Stimulated activated naive CD8-positive, alpha-beta T cell treated with anti-CD3 and anti-CD28 coated beads, Interleukin-15, Interleukin-2, amounts not matched to agents 100 U/mL and 50 U/mL, for 24 hours (primary cell): ENCODE measurements at regions not wholly inside any gene's neighbourhood (a gene's known extent, or its start where the extent isn't known, plus 50 kb on each side); places are given as distances from the start of the nearest gene placed in this dataset.

Experiments used
- ATAC-seq: fragments of 150-1000 bp; cut with Tn5 transposase; one replicate; pipeline ENCODE4 v1.10.0; 2021
- DNase-seq: peaks from one replicate; pipeline ENCODE4 v3.0.0; 2021

GRCh38 chr3:18044191-18044590 lies 301.8 kb upstream of the TBC1D5 start:
- DNase-seq: no peak

GRCh38 chr3:18036450-18036815 lies 294.0 kb upstream of the TBC1D5 start:
- DNase-seq (no peak), ATAC-seq (no peak)

More at GRCh38 chr3:18044191-18044590, 301.8 kb upstream of the TBC1D5 start:
- no peak for ATAC-seq

GRCh38 chr3:18035641-18036449 lies 293.4 kb upstream of the TBC1D5 start:
- no peak for ATAC-seq

GRCh38 chr3:18033581-18034108 lies 291.2 kb upstream of the TBC1D5 start:
- ATAC-seq (no peak), DNase-seq (no peak)

More at GRCh38 chr3:18035641-18036449, 293.4 kb upstream of the TBC1D5 start:
- DNase-seq: no peak

GRCh38 chr3:18030371-18030870 lies 288.0 kb upstream of the TBC1D5 start:
- DNase-seq: no peak

GRCh38 chr3:18027161-18027939 lies 284.9 kb upstream of the TBC1D5 start:
- ATAC-seq (no peak), DNase-seq (no peak)

More at GRCh38 chr3:18030371-18030870, 288.0 kb upstream of the TBC1D5 start:
- no peak for ATAC-seq

- no peak for ATAC-seq
- no peak for DNase-seq
Observed at GRCh38 chr3:18024715-18025114, 282.3 kb upstream of the TBC1D5 start.

GRCh38 chr3:18019161-18019495 lies 276.7 kb upstream of the TBC1D5 start:
- ATAC-seq (no peak), DNase-seq (no peak)

GRCh38 chr3:18018491-18019160 lies 276.2 kb upstream of the TBC1D5 start:
- no peak for DNase-seq

GRCh38 chr3:18016366-18016765 lies 273.9 kb upstream of the TBC1D5 start:
- no peak for DNase-seq

More at GRCh38 chr3:18018491-18019160, 276.2 kb upstream of the TBC1D5 start:
- ATAC-seq: no peak

GRCh38 chr3:18012933-18013332 lies 270.5 kb upstream of the TBC1D5 start:
- ATAC-seq (no peak), DNase-seq (no peak)

More at GRCh38 chr3:18016366-18016765, 273.9 kb upstream of the TBC1D5 start:
- no peak for ATAC-seq

GRCh38 chr3:18012436-18012835 lies 270.0 kb upstream of the TBC1D5 start:
- ATAC-seq: no peak

GRCh38 chr3:18011387-18011786 lies 269.0 kb upstream of the TBC1D5 start:
- DNase-seq (no peak), ATAC-seq (no peak)

More at GRCh38 chr3:18012436-18012835, 270.0 kb upstream of the TBC1D5 start:
- DNase-seq: no peak

- ATAC-seq (no peak), DNase-seq (no peak)
Observed at GRCh38 chr3:18010001-18010400, 267.6 kb upstream of the TBC1D5 start.

- DNase-seq (no peak), ATAC-seq (no peak)
Observed at GRCh38 chr3:18008706-18009368, 266.4 kb upstream of the TBC1D5 start.

- ATAC-seq (no peak), DNase-seq (no peak)
Observed at GRCh38 chr3:18007980-18008379, 265.5 kb upstream of the TBC1D5 start.

- ATAC-seq: no peak
- no peak for DNase-seq
Observed at GRCh38 chr3:17995769-17996168, 253.3 kb upstream of the TBC1D5 start.

GRCh38 chr3:17994167-17994566 lies 251.7 kb upstream of the TBC1D5 start:
- no peak for DNase-seq
- ATAC-seq: no peak

GRCh38 chr3:17990390-17990789 lies 248.0 kb upstream of the TBC1D5 start:
- DNase-seq: no peak
- no peak for ATAC-seq

- no peak for DNase-seq
- ATAC-seq: no peak
Observed at GRCh38 chr3:17986348-17986816, 244.0 kb upstream of the TBC1D5 start.

GRCh38 chr3:17985658-17986347 lies 243.4 kb upstream of the TBC1D5 start:
- ATAC-seq: no peak
- no peak for DNase-seq
